ENCODE measurements at regions not wholly inside any gene's neighbourhood (a gene's known extent, or its start where the extent isn't known, plus 50 kb on each side); places are given as distances from the start of the nearest gene placed in this dataset.

DNA sequence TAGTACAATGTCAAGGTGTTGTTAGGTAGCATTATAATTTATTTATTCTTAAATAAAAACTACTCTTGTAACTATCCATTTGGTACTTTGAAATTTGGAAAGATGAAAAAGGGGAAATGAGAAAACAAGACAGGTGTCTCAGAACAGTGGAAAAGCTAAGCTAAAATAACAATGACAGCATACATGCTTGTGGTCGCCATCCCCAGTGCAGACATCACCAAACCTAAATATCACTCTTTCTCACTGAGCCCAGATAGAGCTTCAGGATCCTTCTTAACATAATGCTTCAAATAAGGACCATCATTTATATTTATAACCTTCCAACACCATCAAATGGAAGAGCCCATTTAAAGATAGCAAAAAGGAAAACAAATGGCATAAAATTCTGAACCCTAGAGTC lies 434.4 kb upstream of the BRINP1 start:
- no peak for DNase-seq

- DNase-seq, result no peak
Measured at GRCh38 chr9:119802621-119803020, 433.4 kb upstream of the BRINP1 start.

DNA sequence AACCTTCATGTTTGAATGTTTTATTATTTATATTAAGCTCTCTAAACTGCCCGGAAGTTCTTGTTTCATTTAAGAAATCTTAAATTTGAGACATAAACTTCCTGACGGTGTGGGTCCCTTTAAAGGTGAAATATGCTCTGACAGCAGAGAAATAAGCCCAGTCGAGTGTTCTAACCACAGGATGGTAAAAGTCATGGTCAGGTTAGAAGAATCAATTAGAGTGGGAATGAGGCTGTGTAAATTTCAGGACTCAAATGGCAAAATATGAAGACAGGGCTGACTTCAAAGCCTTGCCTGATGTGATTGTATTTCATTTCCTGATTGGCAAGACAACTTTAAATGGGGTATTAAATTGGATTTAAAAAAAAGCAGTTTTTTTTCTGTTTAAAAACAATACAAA lies 432.9 kb upstream of the BRINP1 start:
- DNase-seq, result no peak

DNA sequence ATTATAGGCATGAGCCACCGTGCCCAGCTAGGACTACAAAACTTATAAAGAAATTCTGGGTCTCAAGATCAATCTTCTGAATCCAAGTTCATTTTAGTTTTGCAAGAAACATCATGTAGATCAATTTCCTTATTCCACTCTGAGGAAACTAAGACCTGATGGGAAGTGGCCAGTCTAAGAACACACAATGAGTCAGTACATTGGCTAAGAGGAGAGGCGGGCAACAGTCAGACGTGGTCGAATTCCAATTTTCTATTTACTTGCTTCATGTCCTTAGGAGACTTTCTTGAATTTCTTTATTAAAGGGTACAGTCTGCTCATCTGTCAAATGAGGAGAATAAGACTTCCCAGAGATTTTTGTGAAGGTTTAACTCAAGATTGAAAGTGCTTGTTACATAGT lies 432.1 kb upstream of the BRINP1 start:
- DNase-seq, result no peak

DNA sequence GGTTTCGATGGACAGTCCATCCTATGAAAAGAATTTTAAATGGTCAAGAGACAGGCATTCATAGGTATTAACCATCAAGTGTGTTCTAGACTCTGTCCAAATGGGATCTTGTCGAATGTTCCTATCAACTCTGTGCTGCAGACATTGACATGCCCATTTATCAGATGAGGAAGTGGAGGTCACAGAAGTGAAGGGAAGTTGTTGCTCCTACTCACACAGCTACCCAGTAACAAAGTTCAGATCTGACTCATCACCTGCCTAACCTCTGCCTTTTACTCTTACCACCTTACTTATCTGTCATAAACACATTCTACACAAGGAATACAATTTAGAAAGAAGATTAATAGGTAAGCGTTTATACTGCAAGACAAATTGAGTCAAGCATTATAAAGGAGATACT lies 426.2 kb upstream of the BRINP1 start:
- no peak for DNase-seq

GRCh38 chr9:119794836-119795235 lies 425.6 kb upstream of the BRINP1 start:
- no peak for DNase-seq

DNA sequence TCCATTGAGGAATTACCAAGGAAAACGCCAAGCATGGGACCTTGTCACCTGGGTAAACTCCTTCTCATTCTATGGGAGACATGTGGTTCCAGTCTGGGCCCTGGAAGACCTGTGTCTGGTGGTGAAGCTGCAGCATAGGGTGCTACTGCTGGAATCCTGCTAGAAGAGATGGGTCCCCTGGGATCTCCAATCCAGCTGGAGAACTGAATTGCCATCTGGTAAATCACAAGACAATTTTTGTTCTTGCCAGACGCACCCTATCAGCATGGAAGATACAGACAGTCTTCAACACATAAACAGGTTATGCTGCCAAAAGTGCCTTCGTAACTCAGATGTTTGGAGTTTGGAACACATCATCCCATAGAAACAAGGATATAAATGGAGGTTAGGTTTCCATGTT lies 424.0 kb upstream of the BRINP1 start:
- DNase-seq, result no peak

GRCh38 chr9:119792242-119792641 lies 423.0 kb upstream of the BRINP1 start:
- DNase-seq, result no peak

- DNase-seq, result no peak
Measured at GRCh38 chr9:119789987-119790386, 420.8 kb upstream of the BRINP1 start.

DNA sequence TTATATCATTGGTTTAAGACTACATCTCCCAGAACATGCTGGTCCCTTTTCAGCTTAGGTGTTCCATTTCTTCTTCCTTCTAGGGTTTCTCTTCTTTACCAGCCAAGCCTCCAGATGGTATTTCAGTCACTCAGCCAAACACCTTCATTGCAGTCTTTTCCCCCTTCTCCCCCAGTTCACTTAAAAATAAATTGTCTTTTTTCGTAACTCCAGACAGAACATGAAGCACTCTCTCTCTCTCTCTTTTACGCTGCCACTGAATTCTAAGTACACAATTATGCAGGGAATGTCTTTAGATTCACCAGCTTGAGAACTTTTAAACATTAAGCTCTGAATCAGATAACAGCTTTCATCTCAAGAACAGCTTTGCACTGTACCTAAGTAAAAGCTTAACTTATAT lies 419.7 kb upstream of the BRINP1 start:
- no peak for DNase-seq

GRCh38 chr9:119781886-119782285 lies 412.7 kb upstream of the BRINP1 start:
- no peak for DNase-seq

DNA sequence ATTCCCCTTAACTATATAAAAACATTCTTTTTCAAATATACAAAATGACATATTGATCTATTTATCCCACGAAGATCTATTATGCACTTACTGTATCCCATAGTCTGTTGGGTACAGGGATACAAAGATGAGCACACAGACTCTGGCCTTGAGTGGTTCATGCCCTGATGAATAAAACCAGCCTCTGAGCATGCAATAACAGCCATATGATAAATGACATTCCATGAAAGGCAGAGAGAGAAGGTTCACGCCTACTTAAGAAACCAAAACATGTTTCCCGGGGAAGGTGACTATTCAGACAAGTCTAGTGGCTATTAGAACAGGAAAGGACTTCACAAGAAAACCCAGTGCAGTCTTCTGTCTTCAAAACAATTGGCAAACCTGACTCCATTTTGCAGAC lies 406.2 kb upstream of the BRINP1 start:
- no peak for DNase-seq

- no peak for DNase-seq
Measured at GRCh38 chr9:119773823-119774222, 404.6 kb upstream of the BRINP1 start.

DNA sequence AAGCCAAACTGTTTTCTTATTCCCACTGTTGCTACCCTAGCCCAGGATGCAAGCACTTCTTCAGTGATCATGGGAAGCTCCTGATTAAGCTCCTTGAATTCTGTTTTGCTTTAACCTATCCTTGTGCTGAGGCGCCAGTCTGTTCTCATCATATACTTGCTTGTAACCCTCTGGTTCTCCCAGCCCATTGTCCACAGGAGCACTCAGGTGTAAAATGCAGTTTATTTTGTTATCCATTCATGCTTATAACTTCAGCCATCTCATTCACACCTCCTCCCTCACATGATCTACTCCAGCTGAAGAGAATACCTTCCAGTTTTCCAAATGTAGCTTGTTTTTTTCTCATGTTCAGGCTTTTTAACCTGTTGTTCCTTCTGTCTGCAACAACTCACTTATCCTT lies 402.1 kb upstream of the BRINP1 start:
- DNase-seq, result no peak

DNA sequence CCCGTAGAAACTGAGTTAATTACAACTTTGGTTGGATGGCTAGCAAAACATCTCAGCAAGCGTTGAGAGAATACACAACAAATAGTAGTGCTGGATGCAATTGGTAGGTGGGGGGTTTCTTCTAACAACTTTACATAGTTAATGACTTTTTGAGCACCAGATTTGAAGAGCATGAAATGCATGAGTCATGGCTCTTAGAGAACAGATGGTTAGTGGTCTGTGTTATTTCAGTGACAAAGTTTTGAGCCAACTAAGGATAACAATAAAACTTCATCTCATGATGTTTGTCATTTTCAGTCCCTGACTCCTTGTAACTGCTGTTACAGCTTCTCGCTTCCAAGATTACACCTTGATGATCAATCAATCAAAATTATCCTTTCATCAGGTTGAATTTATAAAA lies 399.0 kb upstream of the BRINP1 start:
- DNase-seq, result no peak

DNA sequence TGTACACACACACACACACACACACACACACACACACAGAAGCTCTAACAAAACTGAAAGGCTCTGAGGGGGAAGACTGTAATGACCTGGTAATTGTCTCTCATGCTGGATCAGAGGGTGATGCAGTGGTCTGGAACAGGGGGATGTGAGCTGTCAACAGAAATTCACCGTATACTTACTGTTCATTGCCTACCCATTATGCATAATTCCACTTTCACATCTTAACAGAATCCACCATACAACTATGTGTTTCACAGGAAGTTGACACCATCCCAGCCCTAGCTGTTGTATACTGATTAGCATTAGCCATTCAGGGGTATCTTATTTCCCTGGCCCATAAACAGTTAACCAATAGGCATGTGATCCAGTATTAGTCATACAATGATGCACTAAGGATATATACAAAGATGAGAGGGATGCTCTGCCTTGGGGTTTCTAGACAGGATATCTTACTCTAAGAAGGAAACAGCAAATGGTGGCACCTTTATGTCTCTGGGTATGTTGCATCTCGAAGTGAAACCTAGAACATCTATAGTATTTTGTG lies 396.5 kb upstream of the BRINP1 start:
- DNase-seq, result no peak

- no peak for DNase-seq
Measured at GRCh38 chr9:119763260-119763659, 394.0 kb upstream of the BRINP1 start.

DNA sequence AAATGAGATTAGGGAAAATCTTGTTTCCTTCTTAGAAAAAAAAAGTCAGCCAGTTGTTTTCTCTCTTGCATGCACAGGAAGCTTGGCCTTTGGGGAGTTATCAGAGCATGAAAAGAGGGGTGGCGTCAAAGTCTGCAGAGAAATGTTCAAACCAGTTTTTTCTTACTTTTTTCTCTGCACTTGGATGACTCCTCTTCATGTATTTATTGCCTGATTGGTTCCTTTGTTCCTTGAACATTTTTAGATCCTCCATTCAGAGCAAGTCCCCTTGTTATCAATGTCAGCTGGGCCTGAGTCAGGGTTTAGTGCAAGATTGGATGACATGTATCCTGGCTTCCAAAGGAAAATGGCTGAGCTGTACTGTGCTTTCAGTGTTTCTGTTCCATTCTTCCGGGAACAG lies 392.6 kb upstream of the BRINP1 start:
- no peak for DNase-seq

- no peak for DNase-seq
Measured at GRCh38 chr9:119758990-119759389, 389.8 kb upstream of the BRINP1 start.

DNA sequence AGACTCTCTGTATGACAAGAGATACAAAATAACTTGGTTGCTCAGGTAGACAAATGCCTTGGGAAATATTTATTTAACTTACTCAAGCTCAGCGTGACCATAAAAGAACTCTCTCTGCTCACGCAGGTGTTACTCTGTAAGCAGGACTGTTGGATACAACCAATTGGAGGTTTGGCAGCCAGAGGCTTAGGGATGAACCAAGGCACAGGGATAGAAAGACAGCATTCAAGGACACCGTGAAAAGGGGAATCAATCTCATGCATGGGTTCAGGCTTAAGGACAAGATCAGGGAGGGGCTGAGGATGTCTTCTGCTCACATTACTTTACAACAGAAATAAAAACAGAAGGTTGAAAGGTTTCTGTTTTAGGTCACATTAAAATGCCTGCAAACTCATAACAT lies 389.0 kb upstream of the BRINP1 start:
- no peak for DNase-seq

GRCh38 chr9:119739476-119739875 lies 370.2 kb upstream of the BRINP1 start:
- DNase-seq, result no peak

GRCh38 chr9:119736491-119737454 lies 367.5 kb upstream of the BRINP1 start:
- DNase-seq, result peak; percentile 18

- no peak for DNase-seq
Measured at GRCh38 chr9:119727988-119728387, 358.8 kb upstream of the BRINP1 start.

DNA sequence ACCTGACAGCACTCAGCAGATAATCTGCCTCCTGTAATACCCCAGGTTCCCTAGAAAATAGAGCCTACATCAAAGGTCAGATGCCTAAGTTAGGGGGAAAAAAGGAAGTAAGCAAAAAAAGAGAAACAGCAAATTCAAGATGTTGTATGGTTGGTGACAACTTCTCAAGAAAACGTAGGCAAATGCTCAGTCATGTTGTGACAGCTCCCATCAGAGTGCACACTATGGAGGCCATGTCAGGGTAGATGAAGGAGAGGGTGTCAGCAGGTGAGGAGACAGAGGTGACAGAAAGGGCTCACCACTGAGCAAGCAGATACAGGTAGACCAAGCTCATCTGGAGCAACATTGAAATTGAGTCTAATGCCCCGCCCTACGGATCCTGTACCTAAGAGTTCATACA lies 356.8 kb upstream of the BRINP1 start:
- DNase-seq, result no peak

GRCh38 chr9:119722384-119722783 lies 353.1 kb upstream of the BRINP1 start:
- no peak for DNase-seq
